ENCODE measurements at regions not wholly inside any gene's neighbourhood (a gene's known extent, or its start where the extent isn't known, plus 50 kb on each side); places are given as distances from the start of the nearest gene placed in this dataset.
A peak's percentile ranks its signal among the peaks of the same experiment; 100 is the strongest.

- H3K9me3 Mint-ChIP-seq: peaks cover 0 to 8% of the 10 kb centered on the region in 2 donors
- H3K36me3 Mint-ChIP-seq: no peaks in the 10 kb centered on the region
- no peaks in the 10 kb centered on the region for H3K4me1 Mint-ChIP-seq
- H3K4me3 Mint-ChIP-seq: no peak overlapping the region
- DNase-seq (no peak), ATAC-seq (replicated peaks) (no peak)
- no peak overlapping the region for H3K27ac Mint-ChIP-seq
- H3K27me3 Mint-ChIP-seq: peaks cover 4 to 29% of the 10 kb centered on the region in 2 donors
Measured at GRCh38 chr5:5953584-5954274, 424.6 kb downstream of the MED10 start.

GRCh38 chr5:5951953-5952352, 426.4 kb downstream of the MED10 start:
- peaks cover 0 to 29% of the 10 kb centered on the region in 2 donors for H3K27me3 Mint-ChIP-seq
- no peaks in the 10 kb centered on the region for H3K4me1 Mint-ChIP-seq
- no peaks in the 10 kb centered on the region for H3K36me3 Mint-ChIP-seq
- no peak overlapping the region for H3K4me3 Mint-ChIP-seq
- DNase-seq (no peak), ATAC-seq (replicated peaks) (no peak)
- H3K27ac Mint-ChIP-seq: no peak overlapping the region
- H3K9me3 Mint-ChIP-seq: peaks cover 0 to 8% of the 10 kb centered on the region in 2 donors

- Mint-ChIP-seq H3K9me3 (peaks cover 0 to 8% of the 10 kb centered on the region in 2 donors), H3K27me3 (peaks cover 0 to 29% of the 10 kb centered on the region in 2 donors), H3K27ac (no peak overlapping the region), H3K36me3 (no peaks in the 10 kb centered on the region), H3K4me1 (no peaks in the 10 kb centered on the region), H3K4me3 (no peak overlapping the region)
- ATAC-seq (replicated peaks): no peak
- no peak for DNase-seq
Measured at GRCh38 chr5:5950658-5951057, 427.7 kb downstream of the MED10 start.

- no peak for DNase-seq
- H3K27ac Mint-ChIP-seq: no peak overlapping the region
- peaks cover 0 to 6% of the 10 kb centered on the region in 2 donors for H3K27me3 Mint-ChIP-seq
Measured at GRCh38 chr5:5941486-5941885, 436.9 kb downstream of the MED10 start.

GRCh38 chr5:5939759-5940370, 438.5 kb downstream of the MED10 start:
- DNase-seq: no peak
- no peaks in the 10 kb centered on the region for H3K4me1 Mint-ChIP-seq

More at GRCh38 chr5:5941486-5941885, 436.9 kb downstream of the MED10 start:
- no peak overlapping the region for H3K4me3 Mint-ChIP-seq
- no peaks in the 10 kb centered on the region for H3K4me1 Mint-ChIP-seq
- H3K9me3 Mint-ChIP-seq: no peaks in the 10 kb centered on the region
- ATAC-seq (replicated peaks): no peak
- no peaks in the 10 kb centered on the region for H3K36me3 Mint-ChIP-seq

GRCh38 chr5:5933651-5934050, 444.7 kb downstream of the MED10 start:
- Mint-ChIP-seq H3K4me3 (no peak overlapping the region), H3K27ac (no peak overlapping the region), H3K27me3 (peaks cover 4 to 6% of the 10 kb centered on the region in 2 donors), H3K36me3 (no peaks in the 10 kb centered on the region), H3K4me1 (no peaks in the 10 kb centered on the region), H3K9me3 (peaks cover 2% of the 10 kb centered on the region in 2 donors)
- DNase-seq (no peak), ATAC-seq (replicated peaks) (no peak)

More at GRCh38 chr5:5939759-5940370, 438.5 kb downstream of the MED10 start:
- ATAC-seq (replicated peaks): peak in 1 of 2 donors; percentile 23
- Mint-ChIP-seq H3K27me3 (peaks cover 0 to 6% of the 10 kb centered on the region in 2 donors), H3K27ac (no peak overlapping the region), H3K4me3 (no peak overlapping the region), H3K36me3 (no peaks in the 10 kb centered on the region), H3K9me3 (peaks cover 2% of the 10 kb centered on the region in 2 donors)

- no peaks in the 10 kb centered on the region for H3K36me3 Mint-ChIP-seq
- H3K9me3 Mint-ChIP-seq: peaks cover 2% of the 10 kb centered on the region in 2 donors
- DNase-seq (no peak), ATAC-seq (replicated peaks) (no peak)
- no peaks in the 10 kb centered on the region for H3K4me1 Mint-ChIP-seq
- H3K27ac Mint-ChIP-seq: no peak overlapping the region
- H3K27me3 Mint-ChIP-seq: peaks cover 4% of the 10 kb centered on the region in 2 donors
- H3K4me3 Mint-ChIP-seq: no peak overlapping the region
Measured at GRCh38 chr5:5932824-5933223, 445.5 kb downstream of the MED10 start.

- Mint-ChIP-seq H3K36me3 (no peaks in the 10 kb centered on the region), H3K27ac (no peak overlapping the region), H3K9me3 (peaks cover 0 to 2% of the 10 kb centered on the region in 2 donors), H3K4me3 (no peak overlapping the region), H3K4me1 (no peaks in the 10 kb centered on the region), H3K27me3 (peaks cover 0 to 4% of the 10 kb centered on the region in 2 donors)
- DNase-seq (no peak), ATAC-seq (replicated peaks) (no peak)
Measured at GRCh38 chr5:5930561-5930960, 447.8 kb downstream of the MED10 start.

GRCh38 chr5:5929291-5930020, 448.9 kb downstream of the MED10 start:
- no peak overlapping the region for H3K27ac Mint-ChIP-seq
- ATAC-seq (replicated peaks) (no peak), DNase-seq (no peak)
- H3K4me3 Mint-ChIP-seq: no peak overlapping the region
- no peaks in the 10 kb centered on the region for H3K9me3 Mint-ChIP-seq
- H3K27me3 Mint-ChIP-seq: peaks cover 0 to 4% of the 10 kb centered on the region in 2 donors
- H3K4me1 Mint-ChIP-seq: no peaks in the 10 kb centered on the region
- no peaks in the 10 kb centered on the region for H3K36me3 Mint-ChIP-seq

- Mint-ChIP-seq H3K4me3 (no peak overlapping the region), H3K27me3 (no peaks in the 10 kb centered on the region), H3K27ac (no peak overlapping the region), H3K36me3 (no peaks in the 10 kb centered on the region), H3K9me3 (no peaks in the 10 kb centered on the region), H3K4me1 (no peaks in the 10 kb centered on the region)
- ATAC-seq (replicated peaks): no peak
- no peak for DNase-seq
Measured at GRCh38 chr5:5925191-5925590, 453.2 kb downstream of the MED10 start.

GRCh38 chr5:5919411-5919810, 458.9 kb downstream of the MED10 start:
- no peaks in the 10 kb centered on the region for H3K36me3 Mint-ChIP-seq
- ATAC-seq (replicated peaks): no peak
- no peak for DNase-seq
- no peaks in the 10 kb centered on the region for H3K9me3 Mint-ChIP-seq
- H3K4me3 Mint-ChIP-seq: no peak overlapping the region
- H3K27ac Mint-ChIP-seq: no peak overlapping the region
- H3K27me3 Mint-ChIP-seq: no peaks in the 10 kb centered on the region
- H3K4me1 Mint-ChIP-seq: no peaks in the 10 kb centered on the region

GRCh38 chr5:5906778-5907177, 471.6 kb downstream of the MED10 start:
- ATAC-seq (replicated peaks) (no peak), DNase-seq (no peak)
- Mint-ChIP-seq H3K9me3 (peaks cover 4% of the 10 kb centered on the region in 2 donors), H3K36me3 (no peaks in the 10 kb centered on the region), H3K4me1 (no peaks in the 10 kb centered on the region), H3K27me3 (no peaks in the 10 kb centered on the region), H3K4me3 (no peak overlapping the region), H3K27ac (no peak overlapping the region)

GRCh38 chr5:5905186-5905585, 473.2 kb downstream of the MED10 start:
- H3K9me3 Mint-ChIP-seq: peaks cover 5 to 9% of the 10 kb centered on the region in 2 donors
- H3K4me1 Mint-ChIP-seq: no peaks in the 10 kb centered on the region
- DNase-seq: no peak
- H3K36me3 Mint-ChIP-seq: no peaks in the 10 kb centered on the region
- no peak overlapping the region for H3K27ac Mint-ChIP-seq
- no peak overlapping the region for H3K4me3 Mint-ChIP-seq
- no peak for ATAC-seq (replicated peaks)
- no peaks in the 10 kb centered on the region for H3K27me3 Mint-ChIP-seq

GRCh38 chr5:5904113-5904512, 474.2 kb downstream of the MED10 start:
- Mint-ChIP-seq H3K27ac (no peak overlapping the region), H3K4me1 (no peaks in the 10 kb centered on the region), H3K4me3 (no peak overlapping the region), H3K9me3 (peaks cover 5 to 9% of the 10 kb centered on the region in 2 donors), H3K36me3 (no peaks in the 10 kb centered on the region), H3K27me3 (no peaks in the 10 kb centered on the region)
- no peak for DNase-seq
- no peak for ATAC-seq (replicated peaks)
